B cell (primary cell): ENCODE measurements at regions not wholly inside any gene's neighbourhood (a gene's known extent, or its start where the extent isn't known, plus 50 kb on each side); places are given as distances from the start of the nearest gene placed in this dataset.

Source experiments
- EZH2 ChIP-seq: IDR thresholded peaks from 2 replicates; pipeline ENCODE4 v1.6.1; 2012; ENCODE audit warnings: borderline replicate concordance, low read depth, mild to moderate bottlenecking, moderate library complexity, low read length; ENCODE audit not compliant: insufficient read depth, poor library complexity, severe bottlenecking
- TF ChIP-seq, protein P1 (sequence below): fragments of 200-600 bp; IDR thresholded peaks from one replicate; pipeline ENCODE4 v1.8.0; 2022; ENCODE audit warnings: antibody characterized with exemption, mild to moderate bottlenecking

GRCh38 chr1:219362702-219363101, 189.0 kb downstream of the LYPLAL1 start:
- TF ChIP-seq, protein P1, sequence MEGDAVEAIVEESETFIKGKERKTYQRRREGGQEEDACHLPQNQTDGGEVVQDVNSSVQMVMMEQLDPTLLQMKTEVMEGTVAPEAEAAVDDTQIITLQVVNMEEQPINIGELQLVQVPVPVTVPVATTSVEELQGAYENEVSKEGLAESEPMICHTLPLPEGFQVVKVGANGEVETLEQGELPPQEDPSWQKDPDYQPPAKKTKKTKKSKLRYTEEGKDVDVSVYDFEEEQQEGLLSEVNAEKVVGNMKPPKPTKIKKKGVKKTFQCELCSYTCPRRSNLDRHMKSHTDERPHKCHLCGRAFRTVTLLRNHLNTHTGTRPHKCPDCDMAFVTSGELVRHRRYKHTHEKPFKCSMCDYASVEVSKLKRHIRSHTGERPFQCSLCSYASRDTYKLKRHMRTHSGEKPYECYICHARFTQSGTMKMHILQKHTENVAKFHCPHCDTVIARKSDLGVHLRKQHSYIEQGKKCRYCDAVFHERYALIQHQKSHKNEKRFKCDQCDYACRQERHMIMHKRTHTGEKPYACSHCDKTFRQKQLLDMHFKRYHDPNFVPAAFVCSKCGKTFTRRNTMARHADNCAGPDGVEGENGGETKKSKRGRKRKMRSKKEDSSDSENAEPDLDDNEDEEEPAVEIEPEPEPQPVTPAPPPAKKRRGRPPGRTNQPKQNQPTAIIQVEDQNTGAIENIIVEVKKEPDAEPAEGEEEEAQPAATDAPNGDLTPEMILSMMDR: no peak
- no peak for TF ChIP-seq EZH2
